GM12878 (cell line): ENCODE measurements at regions not wholly inside any gene's neighbourhood (a gene's known extent, or its start where the extent isn't known, plus 50 kb on each side); places are given as distances from the start of the nearest gene placed in this dataset.

Experiments
- ATAC-seq: fragments of 200-7000 bp; cut with Tn5 transposase; 3 replicates; pipeline ENCODE4 v1.9.1; 2020; ENCODE audit warnings: mild to moderate bottlenecking, moderate library complexity
- BruUV-seq: library from RNA; stranded (reverse); fragments of 400-500 nt; replicated peaks from 2 replicates; lab custom pipeline; 2021; lab: Mats Ljungman, UMichigan
- CTCF ChIA-PET: fragments of 300-600 bp; sonication (Branson Sonifier 250); formaldehyde crosslinking; extraction: SDS; loops from one replicate; lab custom pipeline; 2021; ENCODE audit warnings: inconsistent platforms; lab: Yijun Ruan, JAX
- POLR2A ChIA-PET: fragments of 350-600 bp; formaldehyde crosslinking; extraction: SDS; loops from one replicate; lab custom pipeline; 2021; ENCODE audit warnings: inconsistent platforms; lab: Charles Lee
- RAD21 ChIA-PET: fragments of 300-600 bp; sonication (Branson Sonifier 250); formaldehyde crosslinking; loops from one replicate; lab custom pipeline; 2023; ENCODE audit warnings: antibody characterized with exemption; ENCODE audit not compliant: unreplicated experiment; lab: Charles Lee
- SMC1A ChIA-PET: fragments of 300-600 bp; sonication (Branson Sonifier 250); formaldehyde crosslinking; loops from one replicate; lab custom pipeline; 2023; ENCODE audit not compliant: unreplicated experiment, uncharacterized antibody; lab: Charles Lee
- DNase-seq: peaks from one replicate; pipeline ENCODE4 v3.0.0-alpha.2; 2011; ENCODE audit warnings: low read depth, low spot score
- FAIRE-seq: peaks from 3 replicates; lab custom pipeline; 2011; peaks lifted over from hg19 to GRCh38; lab: Jason Lieb, UNC
- H2AFZ ChIP-seq: 2 replicates; pipeline ENCODE4 v1.6.0; 2011; ENCODE audit warnings: low read depth, low read length, control low read depth; ENCODE audit not compliant: control insufficient read depth
- H3K27ac ChIP-seq: 2 replicates; pipeline ENCODE4 v1.5.1; 2011; ENCODE audit warnings: control low read depth; ENCODE audit not compliant: control insufficient read depth, insufficient read depth
- H3K27me3 ChIP-seq, 2 experiments: replicated peaks in 1 of 2; 2 replicates each; pipeline versions ENCODE4 v1.6.0 to v1.6.1; 2011; ENCODE audit warnings: low read length in 1 of 2; ENCODE audit not compliant: control insufficient read depth in 2 of 2, insufficient read depth in 2 of 2
- H3K36me3 ChIP-seq, 2 experiments: 2 replicates each; pipeline ENCODE4 v1.5.1; 2011; ENCODE audit warnings: low read length in 1 of 2; ENCODE audit not compliant: control insufficient read depth in 2 of 2, insufficient read depth in 2 of 2
- H3K4me1 ChIP-seq: 2 replicates; pipeline ENCODE4 v1.6.1; 2011; ENCODE audit warnings: mild to moderate bottlenecking, low read length, moderate library complexity, mixed read lengths; ENCODE audit not compliant: control insufficient read depth, insufficient read depth
- H3K4me2 ChIP-seq: 2 replicates; pipeline ENCODE4 v1.6.0; 2011; ENCODE audit warnings: control low read depth; ENCODE audit not compliant: control insufficient read depth, insufficient read depth
- H3K4me3 ChIP-seq: fragments of 200-600 bp; sonication (generic); 2 replicates; pipeline ENCODE4 v1.5.1; 2016
- H3K79me2 ChIP-seq: 2 replicates; pipeline ENCODE4 v1.6.0; 2011; ENCODE audit warnings: low read length; ENCODE audit not compliant: control insufficient read depth, insufficient read depth
- H3K9ac ChIP-seq: 2 replicates; pipeline ENCODE4 v1.8.0; 2011; ENCODE audit warnings: low read length, control low read depth, mixed read lengths; ENCODE audit not compliant: control insufficient read depth, insufficient read depth
- H3K9me3 ChIP-seq: replicated peaks from 3 replicates; pipeline ENCODE4 v1.5.1; 2011; ENCODE audit warnings: mild to moderate bottlenecking, low read length; ENCODE audit not compliant: control insufficient read depth, insufficient read depth
- H4K20me1 ChIP-seq: 2 replicates; pipeline ENCODE4 v1.6.0; 2011; ENCODE audit not compliant: control insufficient read depth, insufficient read depth
- CBX3 ChIP-seq: fragments of 200-600 bp; sonication (generic); IDR thresholded peaks from 2 replicates; pipeline ENCODE4 v1.6.1; 2016; ENCODE audit warnings: low read depth, borderline replicate concordance
- E2F8 ChIP-seq: fragments of 450-650 bp; IDR thresholded peaks from 2 replicates; pipeline ENCODE4 v1.6.1; 2018; ENCODE audit warnings: mild to moderate bottlenecking, low read depth, moderate library complexity; ENCODE audit not compliant: partially characterized antibody
- EP300 ChIP-seq, 2 experiments: fragments of 150-350 bp in 1 of 2; IDR thresholded peaks; 2 replicates each; pipeline ENCODE4 v1.6.1; 2011 to 2012; ENCODE audit warnings: low read depth in 2 of 2, low read length in 2 of 2, borderline replicate concordance in 1 of 2, improper control_type of control experiment in 1 of 2, inconsistent platforms in 1 of 2; ENCODE audit not compliant: control insufficient read depth in 1 of 2
- IRF5 ChIP-seq: fragments of 450-650 bp; IDR thresholded peaks from 2 replicates; pipeline ENCODE4 v1.6.1; 2017; ENCODE audit warnings: borderline replicate concordance
- PBX3 ChIP-seq: IDR thresholded peaks from 2 replicates; pipeline ENCODE4 v1.6.1; 2011; ENCODE audit warnings: mild to moderate bottlenecking, low read depth, low read length, moderate library complexity; ENCODE audit not compliant: insufficient replicate concordance
- ZZZ3 ChIP-seq: IDR thresholded peaks from 2 replicates; pipeline ENCODE4 v1.6.1; 2011; ENCODE audit warnings: low read depth; ENCODE audit not compliant: control insufficient read depth, insufficient read length
- WGBS: methylation state at CpG from one replicate; pipeline ENCODE4 v1.1.6; 2016; ENCODE audit warnings: low lambda C conversion rate; ENCODE audit not compliant: insufficient replicate concordance, insufficient coverage; ENCODE audit errors: missing lambda C conversion rate; 5-methylcytosine and 5-hydroxymethylcytosine counted together
- in situ Hi-C: fragments of 300-500 bp; cut with MboI; formaldehyde crosslinking; loops from 9 replicates; pipeline ENCODE4 v1.14.3; 2018; ENCODE audit warnings: mixed read lengths
- intact Hi-C: fragments of 100-400 bp; cut with micrococcal nuclease; formaldehyde crosslinking; loops from one replicate; pipeline ENCODE4 v1.14.2; 2022; ENCODE audit not compliant: unreplicated experiment

GRCh38 chr10:78260680-78261079 lies 227.0 kb downstream of the RPS24 start (continued):
- TF ChIP-seq ZZZ3 = no peak
- no peak for TF ChIP-seq PBX3
- TF ChIP-seq IRF5 = no peak
- no peak for TF ChIP-seq E2F8
- no peak for TF ChIP-seq EP300 (IDR thresholded peaks at IDR 0.05; ENCODE audit: borderline replicate concordance in 1 of 2, control insufficient read depth in 1 of 2, low read depth in 2 of 2, low read length in 2 of 2)

- in situ Hi-C loops = no loop called here
- Histone ChIP-seq H2AFZ (no peak overlapping the region), H3K79me2 (no peaks in the 10 kb centered on the region), H3K4me3 (no peak overlapping the region), H3K27me3 (no peaks in the 10 kb centered on the region; a peak in 1 of 4 replicates), H3K9me3 (no peaks in the 10 kb centered on the region), H3K36me3 (no peaks in the 10 kb centered on the region), H3K4me2 (no peak overlapping the region), H3K9ac (no peak overlapping the region), H4K20me1 (no peaks in the 10 kb centered on the region), H3K4me1 (no peaks in the 10 kb centered on the region), H3K27ac (no peak overlapping the region)
- TF ChIP-seq CBX3 = no peak
- ATAC-seq = no peak
- no peak for DNase-seq
- SMC1A ChIA-PET = interaction anchor here (0.6 kb wide), 1 partner anchor 209 kb away, joined by 3 read pairs; no protein-coding TSS in a partner anchor
- intact Hi-C loops = no loop called here
- 11% methylated on average over 4 of the region's 4 CpGs for WGBS
- CTCF ChIA-PET = no interaction called here
- RAD21 ChIA-PET = no interaction called here
- POLR2A ChIA-PET = interaction anchor here (0.7 kb wide), 1 partner anchor 45 kb away, joined by 3 read pairs; no protein-coding TSS in a partner anchor
- no TSS peak for BruUV-seq
- no peak for FAIRE-seq
These were observed 227.6 kb downstream of the RPS24 start for GRCh38 chr10:78261291-78261690.
